ENCODE measurements at regions not wholly inside any gene's neighbourhood (a gene's known extent, or its start where the extent isn't known, plus 50 kb on each side); places are given as distances from the start of the nearest gene placed in this dataset.

DNA sequence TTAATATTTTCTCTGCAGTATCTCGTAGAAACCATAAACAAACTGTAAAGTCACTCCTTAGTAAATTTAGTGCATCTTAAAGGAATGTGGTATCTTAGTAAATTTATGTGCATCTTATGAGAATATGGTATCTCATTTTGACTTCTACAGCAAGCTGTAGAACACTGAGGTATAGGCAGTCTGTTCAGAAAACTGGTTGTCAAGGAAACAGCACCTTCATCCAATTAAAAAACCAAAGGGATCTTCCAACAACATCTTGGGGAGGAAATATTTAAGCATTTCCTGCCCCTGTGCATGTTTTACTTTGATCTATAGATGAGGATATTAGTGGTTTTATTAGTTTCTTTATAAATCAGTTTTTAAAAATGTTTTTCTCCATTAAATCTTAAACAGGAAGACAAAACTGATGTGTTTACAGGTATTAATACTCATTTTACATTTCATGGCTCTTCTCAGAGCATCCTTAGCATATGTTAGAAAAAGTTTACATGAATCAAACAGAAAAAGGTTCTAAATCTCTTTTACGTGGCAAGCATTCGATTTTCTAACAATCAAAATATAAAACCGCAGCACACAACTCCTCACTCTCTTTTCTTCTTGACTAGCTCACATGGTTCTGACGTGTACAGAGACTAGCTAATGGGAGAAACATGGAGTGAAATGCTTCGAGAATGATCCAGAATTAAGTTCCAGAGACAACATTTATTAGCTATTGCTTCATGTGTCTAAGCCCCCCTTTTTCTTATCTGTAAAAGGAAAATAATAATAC lies 668.8 kb downstream of the PTPRC start:
- TF ChIP-seq, protein P1, sequence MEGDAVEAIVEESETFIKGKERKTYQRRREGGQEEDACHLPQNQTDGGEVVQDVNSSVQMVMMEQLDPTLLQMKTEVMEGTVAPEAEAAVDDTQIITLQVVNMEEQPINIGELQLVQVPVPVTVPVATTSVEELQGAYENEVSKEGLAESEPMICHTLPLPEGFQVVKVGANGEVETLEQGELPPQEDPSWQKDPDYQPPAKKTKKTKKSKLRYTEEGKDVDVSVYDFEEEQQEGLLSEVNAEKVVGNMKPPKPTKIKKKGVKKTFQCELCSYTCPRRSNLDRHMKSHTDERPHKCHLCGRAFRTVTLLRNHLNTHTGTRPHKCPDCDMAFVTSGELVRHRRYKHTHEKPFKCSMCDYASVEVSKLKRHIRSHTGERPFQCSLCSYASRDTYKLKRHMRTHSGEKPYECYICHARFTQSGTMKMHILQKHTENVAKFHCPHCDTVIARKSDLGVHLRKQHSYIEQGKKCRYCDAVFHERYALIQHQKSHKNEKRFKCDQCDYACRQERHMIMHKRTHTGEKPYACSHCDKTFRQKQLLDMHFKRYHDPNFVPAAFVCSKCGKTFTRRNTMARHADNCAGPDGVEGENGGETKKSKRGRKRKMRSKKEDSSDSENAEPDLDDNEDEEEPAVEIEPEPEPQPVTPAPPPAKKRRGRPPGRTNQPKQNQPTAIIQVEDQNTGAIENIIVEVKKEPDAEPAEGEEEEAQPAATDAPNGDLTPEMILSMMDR (IDR thresholded peaks at IDR 0.05; ENCODE audit: extremely low read depth, insufficient read depth, missing control alignments) = no peak
- in situ Hi-C loops (cut with MboI; ENCODE audit: low pct_unique_long_range_greater_than_20kb, low sequenced_read_pairs, unreplicated experiment) = no loop called here
- DNase-seq (ENCODE audit: low spot score) = no peak

DNA sequence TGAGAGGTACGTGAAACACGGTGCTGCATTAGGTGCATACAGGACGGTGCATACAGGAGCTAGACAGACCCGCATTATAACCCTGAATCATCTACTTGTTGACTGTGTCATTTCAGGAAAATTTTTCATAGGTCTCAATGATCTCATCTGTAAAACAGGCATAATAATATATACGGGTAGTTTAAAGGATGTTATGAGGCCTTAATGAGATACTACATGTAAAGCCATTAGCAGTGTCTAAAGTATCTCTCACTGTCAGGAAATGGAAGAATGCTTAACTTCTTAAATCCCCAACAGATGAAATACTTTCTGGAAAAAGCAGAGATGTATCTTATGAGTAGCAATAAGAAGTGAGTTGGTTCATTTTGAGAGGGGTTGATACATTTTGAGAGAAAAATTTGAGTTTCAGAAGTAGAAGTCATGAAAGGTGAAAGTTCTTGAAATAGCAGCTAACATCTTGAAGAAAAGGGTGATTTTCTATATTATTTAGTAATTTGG lies 669.6 kb downstream of the PTPRC start:
- TF ChIP-seq, protein P1 (IDR thresholded peaks at IDR 0.05; ENCODE audit: extremely low read depth, insufficient read depth, missing control alignments) = no peak
- in situ Hi-C loops (cut with MboI; ENCODE audit: low pct_unique_long_range_greater_than_20kb, low sequenced_read_pairs, unreplicated experiment) = no loop called here
- peak; percentile 5 for DNase-seq (ENCODE audit: low spot score)

DNA sequence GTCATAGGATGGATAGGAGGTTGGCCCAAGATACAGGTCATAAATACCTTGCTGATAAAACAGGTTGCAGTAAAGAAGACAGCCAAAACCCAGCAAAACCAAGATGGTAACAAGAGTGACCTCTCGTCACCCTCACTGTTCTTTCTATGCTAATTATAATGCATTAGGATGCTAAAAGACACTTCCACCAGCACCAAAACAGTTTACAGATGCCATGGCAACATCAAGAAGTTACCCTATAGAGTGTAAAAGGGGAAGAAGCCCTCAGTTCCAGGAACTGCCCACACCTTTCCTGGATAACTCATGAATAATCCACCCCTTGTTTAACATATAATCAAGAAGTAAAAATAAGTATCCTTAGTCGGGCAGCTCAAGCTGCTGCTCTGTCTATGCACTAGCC lies 671.9 kb downstream of the PTPRC start:
- DNase-seq (ENCODE audit: low spot score) = no peak
- TF ChIP-seq, protein P1 (IDR thresholded peaks at IDR 0.05; ENCODE audit: extremely low read depth, insufficient read depth, missing control alignments) = no peak
- in situ Hi-C loops (cut with MboI; ENCODE audit: low pct_unique_long_range_greater_than_20kb, low sequenced_read_pairs, unreplicated experiment) = no loop called here

DNA sequence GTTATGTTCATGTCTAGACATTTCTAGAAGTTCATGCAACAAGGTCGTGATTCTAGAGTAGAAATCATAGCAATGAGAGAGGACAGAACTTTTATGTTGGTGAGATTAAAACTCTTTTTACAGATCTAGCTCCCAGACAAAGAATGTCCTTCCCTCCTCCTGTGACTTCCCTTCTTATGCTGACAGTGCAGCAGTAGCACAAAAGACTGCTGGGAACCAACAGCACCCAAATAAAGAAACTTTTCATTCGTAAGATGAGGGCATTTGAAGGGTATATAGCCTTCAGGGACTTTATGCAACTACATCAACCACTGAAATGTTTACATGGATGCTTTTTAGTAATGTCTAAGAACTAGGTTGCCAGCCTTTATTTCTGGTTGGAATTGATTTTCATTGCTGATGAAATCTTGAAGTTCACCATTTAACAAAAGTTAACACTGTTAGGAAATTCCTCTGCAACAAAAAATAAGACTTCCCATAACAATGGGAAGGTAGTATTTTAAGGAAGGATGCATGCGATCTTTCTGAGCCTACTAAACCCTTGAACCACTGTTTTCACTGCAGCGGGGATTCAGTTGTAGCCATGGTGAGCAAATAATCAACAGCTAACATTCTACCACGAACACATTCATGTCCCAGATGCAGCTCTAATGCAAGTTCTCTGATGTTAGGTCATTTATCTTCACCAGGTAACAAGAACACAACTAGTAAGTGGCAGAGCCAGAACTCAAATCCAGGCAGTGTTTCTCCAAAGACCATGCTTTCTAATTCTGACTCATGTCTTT lies 672.8 kb downstream of the PTPRC start:
- TF ChIP-seq, protein P1 (IDR thresholded peaks at IDR 0.05; ENCODE audit: extremely low read depth, insufficient read depth, missing control alignments) = no peak
- DNase-seq (ENCODE audit: low spot score) = no peak
- in situ Hi-C loops (cut with MboI; ENCODE audit: low pct_unique_long_range_greater_than_20kb, low sequenced_read_pairs, unreplicated experiment) = no loop called here

DNA sequence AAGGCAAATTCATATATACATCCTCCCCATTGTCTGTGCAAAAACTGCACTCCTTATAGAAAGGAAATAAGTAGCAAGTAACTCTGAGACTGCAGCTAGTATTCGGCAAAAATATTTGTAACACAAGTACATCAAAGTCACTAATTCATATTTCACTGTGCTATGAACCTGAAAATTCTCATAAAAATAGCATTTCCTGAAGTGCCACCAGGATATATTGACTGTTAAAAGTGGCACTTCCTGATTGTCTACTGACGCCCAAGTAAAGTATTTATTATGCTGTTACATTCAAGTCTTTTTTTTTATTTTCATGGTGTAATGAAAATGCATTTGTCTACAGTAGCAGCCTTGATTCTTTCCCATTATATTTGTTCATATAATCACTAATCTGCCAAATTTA lies 673.8 kb downstream of the PTPRC start:
- TF ChIP-seq, protein P1 (IDR thresholded peaks at IDR 0.05; ENCODE audit: extremely low read depth, insufficient read depth, missing control alignments) = no peak
- in situ Hi-C loops (cut with MboI; ENCODE audit: low pct_unique_long_range_greater_than_20kb, low sequenced_read_pairs, unreplicated experiment) = no loop called here
- DNase-seq (ENCODE audit: low spot score) = no peak

DNA sequence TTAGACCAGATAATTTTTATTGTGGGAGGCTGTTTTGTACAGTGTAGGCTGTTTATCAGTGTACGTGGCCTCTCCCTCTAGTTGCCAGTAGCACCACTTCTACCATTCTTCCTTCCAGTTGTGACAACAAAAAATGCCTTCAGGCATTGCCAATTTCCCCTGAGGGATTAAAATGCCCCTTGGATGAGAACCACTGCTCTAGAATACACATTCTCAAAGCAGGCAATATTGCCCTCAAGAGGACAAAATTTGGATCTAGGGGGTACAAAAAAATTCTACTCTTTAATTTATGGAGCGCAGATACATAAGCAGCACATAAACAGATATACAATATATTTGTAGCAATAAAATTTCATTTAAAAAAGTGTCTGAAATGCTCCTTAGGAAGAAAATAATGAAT lies 674.6 kb downstream of the PTPRC start:
- no peak for DNase-seq (ENCODE audit: low spot score)
- in situ Hi-C loops (cut with MboI; ENCODE audit: low pct_unique_long_range_greater_than_20kb, low sequenced_read_pairs, unreplicated experiment) = no loop called here
- TF ChIP-seq, protein P1 (IDR thresholded peaks at IDR 0.05; ENCODE audit: extremely low read depth, insufficient read depth, missing control alignments) = no peak

All from GM13977 (cell line).